C4-2B (cell line): ENCODE measurements at regions not wholly inside any gene's neighbourhood (a gene's known extent, or its start where the extent isn't known, plus 50 kb on each side); places are given as distances from the start of the nearest gene placed in this dataset.

Experiments used
- CTCF ChIP-seq: fragments of 450-650 bp; conservative IDR thresholded peaks from 2 replicates; pipeline ENCODE4 v1.5.1; 2017; ENCODE audit warnings: mild to moderate bottlenecking
- ZFX ChIP-seq: fragments of 450-650 bp; IDR thresholded peaks from 2 replicates; pipeline ENCODE4 v1.6.1; 2017

- TF ChIP-seq CTCF (no peak), ZFX (no peak)
These were observed 197.0 kb upstream of the NR4A3 start for GRCh38 chr9:99624499-99625233.
